ENCODE measurements at regions not wholly inside any gene's neighbourhood (a gene's known extent, or its start where the extent isn't known, plus 50 kb on each side); places are given as distances from the start of the nearest gene placed in this dataset.

GRCh38 chr12:111048991-111049390 lies 128.6 kb upstream of the MYL2 start:
- TF ChIP-seq, protein P1, sequence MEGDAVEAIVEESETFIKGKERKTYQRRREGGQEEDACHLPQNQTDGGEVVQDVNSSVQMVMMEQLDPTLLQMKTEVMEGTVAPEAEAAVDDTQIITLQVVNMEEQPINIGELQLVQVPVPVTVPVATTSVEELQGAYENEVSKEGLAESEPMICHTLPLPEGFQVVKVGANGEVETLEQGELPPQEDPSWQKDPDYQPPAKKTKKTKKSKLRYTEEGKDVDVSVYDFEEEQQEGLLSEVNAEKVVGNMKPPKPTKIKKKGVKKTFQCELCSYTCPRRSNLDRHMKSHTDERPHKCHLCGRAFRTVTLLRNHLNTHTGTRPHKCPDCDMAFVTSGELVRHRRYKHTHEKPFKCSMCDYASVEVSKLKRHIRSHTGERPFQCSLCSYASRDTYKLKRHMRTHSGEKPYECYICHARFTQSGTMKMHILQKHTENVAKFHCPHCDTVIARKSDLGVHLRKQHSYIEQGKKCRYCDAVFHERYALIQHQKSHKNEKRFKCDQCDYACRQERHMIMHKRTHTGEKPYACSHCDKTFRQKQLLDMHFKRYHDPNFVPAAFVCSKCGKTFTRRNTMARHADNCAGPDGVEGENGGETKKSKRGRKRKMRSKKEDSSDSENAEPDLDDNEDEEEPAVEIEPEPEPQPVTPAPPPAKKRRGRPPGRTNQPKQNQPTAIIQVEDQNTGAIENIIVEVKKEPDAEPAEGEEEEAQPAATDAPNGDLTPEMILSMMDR (IDR thresholded peaks at IDR 0.05): no peak
- TF ChIP-seq POLR2A (IDR thresholded peaks at IDR 0.05): no peak

Measured in heart left ventricle (tissue), 13 donors.